ENCODE measurements at regions not wholly inside any gene's neighbourhood (a gene's known extent, or its start where the extent isn't known, plus 50 kb on each side); places are given as distances from the start of the nearest gene placed in this dataset.

DNA sequence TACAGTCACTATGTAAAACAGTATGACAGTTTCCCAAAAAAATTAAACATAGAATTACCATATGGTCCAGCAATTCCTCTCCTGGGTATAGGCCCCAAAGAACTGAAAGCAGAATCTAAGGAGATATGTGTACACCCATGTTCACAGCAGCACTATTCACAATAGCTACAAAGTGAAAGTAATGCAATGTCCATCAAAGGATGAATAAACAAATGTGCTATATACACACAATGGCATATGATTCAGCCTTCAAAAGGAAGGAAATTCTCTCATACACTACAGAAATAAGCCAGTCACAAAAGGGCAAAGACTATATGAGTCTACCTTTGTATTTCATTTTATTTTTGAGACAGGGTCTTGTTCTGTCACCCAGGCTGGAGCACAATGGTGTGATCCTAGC lies 120.4 kb downstream of the TOMM20 start:
- no peaks in the 10 kb centered on the region for H3K27me3 ChIP-seq
- no peak overlapping the region for H3K4me2 ChIP-seq
- no peak for TF ChIP-seq EZH2 (IDR thresholded peaks at IDR 0.05)
- TF ChIP-seq, protein P1, sequence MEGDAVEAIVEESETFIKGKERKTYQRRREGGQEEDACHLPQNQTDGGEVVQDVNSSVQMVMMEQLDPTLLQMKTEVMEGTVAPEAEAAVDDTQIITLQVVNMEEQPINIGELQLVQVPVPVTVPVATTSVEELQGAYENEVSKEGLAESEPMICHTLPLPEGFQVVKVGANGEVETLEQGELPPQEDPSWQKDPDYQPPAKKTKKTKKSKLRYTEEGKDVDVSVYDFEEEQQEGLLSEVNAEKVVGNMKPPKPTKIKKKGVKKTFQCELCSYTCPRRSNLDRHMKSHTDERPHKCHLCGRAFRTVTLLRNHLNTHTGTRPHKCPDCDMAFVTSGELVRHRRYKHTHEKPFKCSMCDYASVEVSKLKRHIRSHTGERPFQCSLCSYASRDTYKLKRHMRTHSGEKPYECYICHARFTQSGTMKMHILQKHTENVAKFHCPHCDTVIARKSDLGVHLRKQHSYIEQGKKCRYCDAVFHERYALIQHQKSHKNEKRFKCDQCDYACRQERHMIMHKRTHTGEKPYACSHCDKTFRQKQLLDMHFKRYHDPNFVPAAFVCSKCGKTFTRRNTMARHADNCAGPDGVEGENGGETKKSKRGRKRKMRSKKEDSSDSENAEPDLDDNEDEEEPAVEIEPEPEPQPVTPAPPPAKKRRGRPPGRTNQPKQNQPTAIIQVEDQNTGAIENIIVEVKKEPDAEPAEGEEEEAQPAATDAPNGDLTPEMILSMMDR (IDR thresholded peaks at IDR 0.05), result no peak
- no peaks in the 10 kb centered on the region for H3K79me2 ChIP-seq (ENCODE audit: low read depth)
- no peaks in the 10 kb centered on the region for H4K20me1 ChIP-seq (ENCODE audit: low read depth)
- peaks cover 12% of the 10 kb centered on the region for H3K9me3 Mint-ChIP-seq
- no peak overlapping the region for H3K9ac ChIP-seq
- no peak overlapping the region for H2AFZ ChIP-seq (replicated peaks)
- no peaks in the 10 kb centered on the region for H3K4me1 ChIP-seq
- H3K36me3 ChIP-seq, result no peaks in the 10 kb centered on the region
- no peaks in the 10 kb centered on the region for H3K9me3 ChIP-seq (ENCODE audit: low read depth)
- H3K4me1 Mint-ChIP-seq, result peaks cover 13% of the 10 kb centered on the region
- no peak overlapping the region for H3K27ac Mint-ChIP-seq
- no peaks in the 10 kb centered on the region for H3K36me3 Mint-ChIP-seq
- DNase-seq (ENCODE audit: low spot score), result no peak
- H3K4me3 ChIP-seq, result no peak overlapping the region
- H3F3A ChIP-seq (ENCODE audit: low read depth), result no peaks in the 10 kb centered on the region
- H3K27ac ChIP-seq, result no peak overlapping the region
- peaks cover 3% of the 10 kb centered on the region for H3K27me3 Mint-ChIP-seq (ENCODE audit: insufficient read depth, low read depth)
- no peak overlapping the region for H3K4me3 Mint-ChIP-seq

DNA sequence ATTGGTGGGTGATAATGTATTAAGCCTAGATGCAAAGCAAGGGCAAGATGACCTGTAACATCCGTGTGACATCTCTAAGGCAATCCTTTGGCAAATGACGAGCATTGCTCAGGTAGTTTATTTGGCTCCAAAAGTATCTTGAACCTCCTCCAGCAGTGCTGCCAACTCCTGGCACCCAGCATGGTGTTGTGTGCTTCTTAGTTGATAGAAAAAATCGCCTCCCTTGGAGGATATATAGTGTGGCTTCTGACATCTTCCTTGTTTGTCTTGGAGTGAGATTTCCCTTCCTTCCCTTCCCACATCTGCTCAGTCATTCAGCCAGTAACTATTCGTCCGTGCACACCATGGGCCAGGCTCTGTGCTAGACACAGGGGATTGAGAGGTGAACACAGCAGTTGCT lies 121.8 kb downstream of the TOMM20 start:
- Mint-ChIP-seq H3K4me3 (no peak overlapping the region), H3K9me3 (peaks cover 13% of the 10 kb centered on the region), H3K36me3 (no peaks in the 10 kb centered on the region), H3K4me1 (peaks cover 7% of the 10 kb centered on the region), H3K27ac (no peak overlapping the region), H3K27me3 (ENCODE audit: insufficient read depth, low read depth) (peaks cover 3% of the 10 kb centered on the region)
- no peak for DNase-seq (ENCODE audit: low spot score)
- no peak overlapping the region for H2AFZ ChIP-seq (replicated peaks)
- H3K79me2 ChIP-seq (ENCODE audit: low read depth), result no peaks in the 10 kb centered on the region
- no peaks in the 10 kb centered on the region for H3K27me3 ChIP-seq
- no peak overlapping the region for H3K9ac ChIP-seq
- H3K36me3 ChIP-seq, result no peaks in the 10 kb centered on the region
- no peaks in the 10 kb centered on the region for H3K9me3 ChIP-seq (ENCODE audit: low read depth)
- H3K27ac ChIP-seq, result no peak overlapping the region
- no peak overlapping the region for H3K4me2 ChIP-seq
- no peak overlapping the region for H3K4me3 ChIP-seq
- no peaks in the 10 kb centered on the region for H3F3A ChIP-seq (ENCODE audit: low read depth)
- no peaks in the 10 kb centered on the region for H3K4me1 ChIP-seq
- H4K20me1 ChIP-seq (ENCODE audit: low read depth), result no peaks in the 10 kb centered on the region
- TF ChIP-seq, protein P1 (IDR thresholded peaks at IDR 0.05), result no peak
- no peak for TF ChIP-seq EZH2 (IDR thresholded peaks at IDR 0.05)
- no peak for TF ChIP-seq EZH2phosphoT487 (IDR thresholded peaks at IDR 0.05)

DNA sequence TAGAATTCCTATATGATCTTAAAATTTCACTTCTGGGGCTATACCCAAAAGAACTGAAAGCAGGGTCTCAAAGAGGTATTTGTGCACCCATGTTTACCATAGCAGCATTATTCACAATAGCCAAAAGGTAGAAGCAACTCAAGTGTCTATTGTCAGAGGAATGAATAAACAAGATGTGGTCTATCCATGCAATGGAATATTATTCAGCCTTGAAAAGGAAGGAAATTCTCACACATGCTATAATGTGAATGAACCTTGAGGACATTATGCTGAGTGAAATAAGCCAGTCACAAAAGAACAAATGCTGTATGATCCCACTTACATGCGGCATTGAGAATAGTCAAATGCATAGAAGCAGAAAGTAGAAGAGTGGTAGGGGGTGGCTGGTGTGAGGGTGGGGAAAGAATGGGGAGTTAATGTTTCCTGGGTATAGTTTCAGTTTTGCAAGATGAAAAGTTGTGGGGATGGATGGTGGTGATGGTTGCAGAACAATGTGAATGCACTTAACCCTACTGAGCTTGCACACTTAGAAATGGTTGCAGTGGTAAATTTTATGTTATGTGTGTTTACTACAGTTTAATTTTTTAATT lies 122.4 kb downstream of the TOMM20 start:
- H3K9me3 Mint-ChIP-seq, result peaks cover 15% of the 10 kb centered on the region
- no peak overlapping the region for H3K4me2 ChIP-seq
- peaks cover 3% of the 10 kb centered on the region for H3K4me1 Mint-ChIP-seq
- DNase-seq (ENCODE audit: low spot score), result no peak
- H3K36me3 Mint-ChIP-seq, result no peaks in the 10 kb centered on the region
- peaks cover 3% of the 10 kb centered on the region for H3K27me3 Mint-ChIP-seq (ENCODE audit: insufficient read depth, low read depth)
- H3K79me2 ChIP-seq (ENCODE audit: low read depth), result no peaks in the 10 kb centered on the region
- no peaks in the 10 kb centered on the region for H4K20me1 ChIP-seq (ENCODE audit: low read depth)
- H3K9me3 ChIP-seq (ENCODE audit: low read depth), result no peaks in the 10 kb centered on the region
- no peaks in the 10 kb centered on the region for H3F3A ChIP-seq (ENCODE audit: low read depth)
- no peak overlapping the region for H3K4me3 Mint-ChIP-seq
- H3K27me3 ChIP-seq, result no peaks in the 10 kb centered on the region
- H3K4me3 ChIP-seq, result no peak overlapping the region
- no peak overlapping the region for H3K27ac Mint-ChIP-seq
- TF ChIP-seq EZH2 (IDR thresholded peaks at IDR 0.05), result no peak
- TF ChIP-seq, protein P1 (IDR thresholded peaks at IDR 0.05), result no peak
- no peak for TF ChIP-seq EZH2phosphoT487 (IDR thresholded peaks at IDR 0.05)
- H2AFZ ChIP-seq (replicated peaks), result no peak overlapping the region
- H3K4me1 ChIP-seq, result no peaks in the 10 kb centered on the region
- no peaks in the 10 kb centered on the region for H3K36me3 ChIP-seq
- H3K9ac ChIP-seq, result no peak overlapping the region
- no peak overlapping the region for H3K27ac ChIP-seq

All from neural progenitor cell (in vitro differentiated cells).